ENCODE measurements at regions not wholly inside any gene's neighbourhood (a gene's known extent, or its start where the extent isn't known, plus 50 kb on each side); places are given as distances from the start of the nearest gene placed in this dataset.
"Not testable (repeated sequence)": the region's sequence is repeated elsewhere in the genome, so short reads cannot be mapped to it uniquely, and the experiment has no call there.

DNA sequence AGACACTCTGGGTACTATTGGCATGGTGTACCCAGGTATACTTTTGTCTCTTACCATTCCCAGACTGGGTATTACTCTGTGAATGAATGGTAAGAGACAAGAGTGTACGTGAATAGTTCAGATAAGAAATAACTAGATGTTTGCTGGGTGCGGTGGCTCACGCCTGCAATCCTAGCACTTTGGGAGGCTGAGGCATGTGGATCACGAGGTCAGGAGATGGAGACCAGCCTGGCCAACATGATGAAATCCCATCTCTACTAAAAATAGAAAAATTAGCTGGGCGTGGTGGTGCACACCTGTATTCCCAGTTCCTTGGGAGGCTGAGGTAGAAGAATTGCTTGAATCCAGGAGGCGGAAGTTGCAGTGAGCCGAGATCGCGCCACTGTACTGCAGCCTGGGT is 75.8 kb upstream of the VKORC1L1 start:
- TF ChIP-seq SUZ12 (IDR thresholded peaks at IDR 0.05); BHLHE40 (IDR thresholded peaks at IDR 0.05; ENCODE audit: borderline replicate concordance); CTBP1 (IDR thresholded peaks at IDR 0.05; ENCODE audit: borderline replicate concordance); SP1 (IDR thresholded peaks at IDR 0.05): not testable (repeated sequence)
- TF ChIP-seq, protein P1, sequence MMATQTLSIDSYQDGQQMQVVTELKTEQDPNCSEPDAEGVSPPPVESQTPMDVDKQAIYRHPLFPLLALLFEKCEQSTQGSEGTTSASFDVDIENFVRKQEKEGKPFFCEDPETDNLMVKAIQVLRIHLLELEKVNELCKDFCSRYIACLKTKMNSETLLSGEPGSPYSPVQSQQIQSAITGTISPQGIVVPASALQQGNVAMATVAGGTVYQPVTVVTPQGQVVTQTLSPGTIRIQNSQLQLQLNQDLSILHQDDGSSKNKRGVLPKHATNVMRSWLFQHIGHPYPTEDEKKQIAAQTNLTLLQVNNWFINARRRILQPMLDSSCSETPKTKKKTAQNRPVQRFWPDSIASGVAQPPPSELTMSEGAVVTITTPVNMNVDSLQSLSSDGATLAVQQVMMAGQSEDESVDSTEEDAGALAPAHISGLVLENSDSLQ (IDR thresholded peaks at IDR 0.05): not testable (repeated sequence)

All from HEK293T (cell line).